ENCODE measurements at regions not wholly inside any gene's neighbourhood (a gene's known extent, or its start where the extent isn't known, plus 50 kb on each side); places are given as distances from the start of the nearest gene placed in this dataset.

- no peak for TF ChIP-seq CTCF (optimal IDR thresholded peaks at IDR 0.05 in 1 of 3, IDR thresholded peaks at IDR 0.05 in 1 of 3, conservative IDR thresholded peaks at IDR 0.05 in 1 of 3; ENCODE audit: extremely low read depth in 1 of 3, insufficient read depth in 2 of 3, low read length in 3 of 3)
- TF ChIP-seq EZH2 (IDR thresholded peaks at IDR 0.05; ENCODE audit: low read length), result no peak
- Histone ChIP-seq H3K79me2 (ENCODE audit: control insufficient read depth, insufficient read depth, low read length) (no peaks in the 10 kb centered on the region), H3K27me3 (ENCODE audit: control insufficient read depth, extremely low read depth, insufficient read depth, low read length) (no peaks in the 10 kb centered on the region), H3K4me3 (ENCODE audit: control insufficient read depth in 2 of 3, extremely low read depth in 1 of 3, insufficient read depth in 2 of 3, low read depth in 1 of 3, low read length in 3 of 3) (no peak overlapping the region), H3K27ac (ENCODE audit: control insufficient read depth, insufficient read depth, low read length) (no peak overlapping the region), H2AFZ (ENCODE audit: control insufficient read depth, low read length) (no peak overlapping the region), H3K36me3 (ENCODE audit: control insufficient read depth in 2 of 2, extremely low read depth in 1 of 2, insufficient read depth in 2 of 2, low read length in 2 of 2) (no peaks in the 10 kb centered on the region), H3K4me2 (ENCODE audit: control insufficient read depth, extremely low read depth, insufficient read depth, low read depth, low read length) (no peak overlapping the region), H3K9ac (ENCODE audit: control insufficient read depth, extremely low read depth, insufficient read depth, low read length) (no peak overlapping the region), H3K4me1 (ENCODE audit: control insufficient read depth, extremely low read depth, insufficient read depth, low read length) (peaks cover 13% of the 10 kb centered on the region), H3K9me3 (ENCODE audit: control insufficient read depth, low read depth, low read length) (no peaks in the 10 kb centered on the region), H3K9me1 (ENCODE audit: control insufficient read depth, extremely low read depth, insufficient read depth, low read length) (no peaks in the 10 kb centered on the region), H4K20me1 (ENCODE audit: control insufficient read depth, extremely low read depth, insufficient read depth, low read length) (no peaks in the 10 kb centered on the region)
- FAIRE-seq (no peak), DNase-seq (ENCODE audit: low read depth, low spot score) (no peak)
- dilution Hi-C loops (cut with MboI; ENCODE audit: extremely low pct_ligation_motif_present, low sequenced_read_pairs), result no loop called here
These were observed 160.6 kb downstream of the TAF11L14 start for GRCh38 chr5:17794815-17795214.

- FAIRE-seq, result no peak
- Histone ChIP-seq H3K9me1 (ENCODE audit: control insufficient read depth, extremely low read depth, insufficient read depth, low read length) (no peaks in the 10 kb centered on the region), H4K20me1 (ENCODE audit: control insufficient read depth, extremely low read depth, insufficient read depth, low read length) (no peaks in the 10 kb centered on the region), H3K27me3 (ENCODE audit: control insufficient read depth, extremely low read depth, insufficient read depth, low read length) (no peaks in the 10 kb centered on the region), H3K4me2 (ENCODE audit: control insufficient read depth, extremely low read depth, insufficient read depth, low read depth, low read length) (peak overlapping the region; percentile 17), H3K27ac (ENCODE audit: control insufficient read depth, insufficient read depth, low read length) (no peak overlapping the region), H3K9me3 (ENCODE audit: control insufficient read depth, low read depth, low read length) (no peaks in the 10 kb centered on the region), H2AFZ (ENCODE audit: control insufficient read depth, low read length) (peak overlapping the region; percentile 43), H3K79me2 (ENCODE audit: control insufficient read depth, insufficient read depth, low read length) (no peaks in the 10 kb centered on the region), H3K4me1 (ENCODE audit: control insufficient read depth, extremely low read depth, insufficient read depth, low read length) (peaks cover 13% of the 10 kb centered on the region), H3K36me3 (ENCODE audit: control insufficient read depth in 2 of 2, extremely low read depth in 1 of 2, insufficient read depth in 2 of 2, low read length in 2 of 2) (no peaks in the 10 kb centered on the region), H3K9ac (ENCODE audit: control insufficient read depth, extremely low read depth, insufficient read depth, low read length) (no peak overlapping the region), H3K4me3 (ENCODE audit: control insufficient read depth in 2 of 3, extremely low read depth in 1 of 3, insufficient read depth in 2 of 3, low read depth in 1 of 3, low read length in 3 of 3) (no peak overlapping the region)
- DNase-seq (ENCODE audit: low read depth, low spot score), result no peak
- dilution Hi-C loops (cut with MboI; ENCODE audit: extremely low pct_ligation_motif_present, low sequenced_read_pairs), result no loop called here
- TF ChIP-seq EZH2 (IDR thresholded peaks at IDR 0.05; ENCODE audit: low read length), result no peak
- no peak for TF ChIP-seq CTCF (optimal IDR thresholded peaks at IDR 0.05 in 1 of 3, IDR thresholded peaks at IDR 0.05 in 1 of 3, conservative IDR thresholded peaks at IDR 0.05 in 1 of 3; ENCODE audit: extremely low read depth in 1 of 3, insufficient read depth in 2 of 3, low read length in 3 of 3)
These were observed 161.9 kb downstream of the TAF11L14 start for GRCh38 chr5:17796142-17796541.
